Natural killer cell (primary cell): ENCODE measurements at regions not wholly inside any gene's neighbourhood (a gene's known extent, or its start where the extent isn't known, plus 50 kb on each side); places are given as distances from the start of the nearest gene placed in this dataset.

Experiments used
- ATAC-seq, 3 donors: fragments of 150-1000 bp in 2 of 3; fragments of 200-7000 bp in 1 of 3; cut with Tn5 transposase; 1 replicate in 1 of 3; 2 replicates in 2 of 3; pipeline ENCODE4 v1.10.0; 2021; ENCODE audit warnings: mild to moderate bottlenecking in 2 of 3, moderate library complexity in 2 of 3
- DNase-seq, 2 donors: peaks; one replicate each; pipeline versions ENCODE4 v3.0.0 to v3.0.0-alpha.2; 2013 to 2021; ENCODE audit warnings: mixed read lengths in 1 of 2
- H3K27ac ChIP-seq: one replicate; pipeline ENCODE4 v1.5.1; 2013; ENCODE audit warnings: mild to moderate bottlenecking, low read length
- H3K27me3 ChIP-seq: one replicate; pipeline ENCODE4 v1.6.1; 2013; ENCODE audit warnings: low read length; ENCODE audit not compliant: control insufficient read depth, insufficient read depth
- H3K36me3 ChIP-seq: one replicate; pipeline ENCODE4 v1.6.1; 2013; ENCODE audit warnings: low read length; ENCODE audit not compliant: control insufficient read depth, insufficient read depth
- H3K4me1 ChIP-seq: one replicate; pipeline ENCODE4 v1.6.1; 2013; ENCODE audit warnings: low read length; ENCODE audit not compliant: control insufficient read depth, insufficient read depth
- H3K4me3 ChIP-seq: one replicate; pipeline ENCODE4 v1.5.1; 2013; ENCODE audit warnings: low read length
- H3K9me3 ChIP-seq: one replicate; pipeline ENCODE4 v1.6.1; 2013; ENCODE audit warnings: low read length; ENCODE audit not compliant: control insufficient read depth, insufficient read depth
- H3K27ac Mint-ChIP-seq, 2 donors: one replicate each; pipeline ENCODE4 v1.8.0; 2022; ENCODE audit warnings: mild to moderate bottlenecking in 2 of 2, mixed read lengths in 2 of 2, moderate library complexity in 1 of 2
- H3K27me3 Mint-ChIP-seq, 2 donors: one replicate each; pipeline ENCODE4 v1.8.0; 2022; ENCODE audit warnings: low read depth in 2 of 2, mixed read lengths in 2 of 2
- H3K36me3 Mint-ChIP-seq: one replicate; pipeline ENCODE4 v1.8.0; 2022; ENCODE audit warnings: mixed read lengths
- H3K4me1 Mint-ChIP-seq, 2 donors: one replicate each; pipeline ENCODE4 v1.8.0; 2022; ENCODE audit warnings: mixed read lengths in 2 of 2
- H3K4me3 Mint-ChIP-seq: one replicate; pipeline ENCODE4 v1.8.0; 2022; ENCODE audit warnings: mild to moderate bottlenecking, moderate library complexity, mixed read lengths
- H3K9me3 Mint-ChIP-seq, 2 donors: one replicate each; pipeline ENCODE4 v1.8.0; 2022; ENCODE audit warnings: mixed read lengths in 2 of 2
- WGBS: methylation state at CpG from one replicate; pipeline ENCODE4 v1.1.7; 2013; ENCODE audit warnings: missing lambda C conversion rate; ENCODE audit not compliant: insufficient coverage; 5-methylcytosine and 5-hydroxymethylcytosine counted together
- intact Hi-C: fragments of 100-400 bp; cut with micrococcal nuclease; formaldehyde crosslinking; loops from one replicate; pipeline ENCODE4 v1.14.2; 2022
- TF ChIP-seq, protein P1 (sequence below): fragments of 200-600 bp; IDR thresholded peaks from one replicate; pipeline ENCODE4 v1.8.0; 2022; ENCODE audit warnings: antibody characterized with exemption

DNA sequence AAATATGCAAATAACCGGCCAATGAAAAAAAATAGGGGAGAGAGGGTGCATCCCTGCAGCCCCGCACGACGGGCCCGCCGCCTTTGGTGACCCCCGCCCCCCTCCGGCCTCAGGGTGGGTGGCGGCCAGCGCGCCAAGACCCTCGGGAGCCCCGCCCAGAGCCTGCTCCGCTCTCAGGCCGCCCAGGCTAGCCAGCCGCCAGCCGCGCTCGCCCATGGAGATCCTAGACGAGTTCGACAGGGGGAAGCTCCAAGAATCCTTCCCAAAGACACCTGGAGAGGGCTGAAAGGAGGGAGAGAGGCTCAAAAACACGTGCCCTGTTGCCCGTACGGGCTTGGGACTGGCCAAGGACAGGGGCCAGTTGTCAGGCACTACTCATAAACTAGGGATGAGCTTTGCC, 434.0 kb downstream of the NR2F2 start:
- Histone ChIP-seq H3K4me1 (no peaks in the 10 kb centered on the region), H3K9me3 (no peaks in the 10 kb centered on the region), H3K27me3 (no peaks in the 10 kb centered on the region), H3K27ac (no peak overlapping the region), H3K36me3 (no peaks in the 10 kb centered on the region), H3K4me3 (no peak overlapping the region)
- WGBS = 77% methylated on average over 24 of the region's 24 CpGs
- H3K4me3 Mint-ChIP-seq = no peak overlapping the region
- no peaks in the 10 kb centered on the region for H3K9me3 Mint-ChIP-seq
- DNase-seq = no peak
- no peak for ATAC-seq
- H3K36me3 Mint-ChIP-seq = no peaks in the 10 kb centered on the region
- H3K27ac Mint-ChIP-seq = no peak overlapping the region
- intact Hi-C loops = no loop called here
- TF ChIP-seq, protein P1, sequence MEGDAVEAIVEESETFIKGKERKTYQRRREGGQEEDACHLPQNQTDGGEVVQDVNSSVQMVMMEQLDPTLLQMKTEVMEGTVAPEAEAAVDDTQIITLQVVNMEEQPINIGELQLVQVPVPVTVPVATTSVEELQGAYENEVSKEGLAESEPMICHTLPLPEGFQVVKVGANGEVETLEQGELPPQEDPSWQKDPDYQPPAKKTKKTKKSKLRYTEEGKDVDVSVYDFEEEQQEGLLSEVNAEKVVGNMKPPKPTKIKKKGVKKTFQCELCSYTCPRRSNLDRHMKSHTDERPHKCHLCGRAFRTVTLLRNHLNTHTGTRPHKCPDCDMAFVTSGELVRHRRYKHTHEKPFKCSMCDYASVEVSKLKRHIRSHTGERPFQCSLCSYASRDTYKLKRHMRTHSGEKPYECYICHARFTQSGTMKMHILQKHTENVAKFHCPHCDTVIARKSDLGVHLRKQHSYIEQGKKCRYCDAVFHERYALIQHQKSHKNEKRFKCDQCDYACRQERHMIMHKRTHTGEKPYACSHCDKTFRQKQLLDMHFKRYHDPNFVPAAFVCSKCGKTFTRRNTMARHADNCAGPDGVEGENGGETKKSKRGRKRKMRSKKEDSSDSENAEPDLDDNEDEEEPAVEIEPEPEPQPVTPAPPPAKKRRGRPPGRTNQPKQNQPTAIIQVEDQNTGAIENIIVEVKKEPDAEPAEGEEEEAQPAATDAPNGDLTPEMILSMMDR = no peak
- no peaks in the 10 kb centered on the region for H3K4me1 Mint-ChIP-seq
- H3K27me3 Mint-ChIP-seq = no peaks in the 10 kb centered on the region

DNA sequence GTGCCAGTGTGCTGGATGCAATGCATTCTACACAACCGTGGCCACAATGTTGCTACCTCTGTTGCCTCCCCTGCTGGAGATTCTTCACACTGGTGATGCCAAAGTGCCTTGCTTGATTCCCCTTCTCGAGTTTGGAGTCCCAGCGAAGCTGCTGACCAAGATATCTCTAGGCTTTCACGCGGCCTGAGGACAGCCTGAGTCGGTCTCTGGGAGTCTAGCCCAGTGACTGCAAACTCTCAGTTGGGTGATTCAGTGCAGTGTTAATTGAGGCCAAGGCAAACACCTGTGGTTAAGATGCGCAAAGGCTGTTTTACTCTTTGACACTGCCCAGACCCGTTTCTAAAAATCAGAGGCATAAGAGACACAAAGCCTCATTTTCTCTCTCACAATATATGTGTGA, 434.4 kb downstream of the NR2F2 start:
- 86% methylated on average over 6 of the region's 8 CpGs for WGBS
- DNase-seq = no peak

DNA sequence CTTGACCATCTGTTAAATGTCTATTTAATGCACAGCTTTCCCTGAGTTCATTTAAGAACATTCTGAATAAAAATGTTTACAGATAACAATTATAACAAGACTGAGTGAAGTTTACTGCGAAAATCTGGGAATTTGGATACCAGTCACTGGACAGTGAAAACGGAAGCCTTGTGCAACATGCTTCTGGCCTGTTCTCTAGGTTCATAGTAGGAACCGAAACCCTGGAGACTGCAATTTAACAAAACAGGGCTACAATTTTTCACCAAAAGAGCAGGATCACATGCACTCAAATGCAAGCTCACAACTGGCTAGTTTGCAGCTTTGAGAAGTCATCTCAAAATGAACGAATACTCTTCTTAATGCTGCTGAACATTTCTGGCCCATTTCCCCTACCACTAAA, 435.9 kb downstream of the NR2F2 start:
- intact Hi-C loops = no loop called here
- H3K9me3 ChIP-seq = no peaks in the 10 kb centered on the region
- H3K36me3 Mint-ChIP-seq = no peaks in the 10 kb centered on the region

More for the DNA sequence above, 434.4 kb downstream of the NR2F2 start:
- Mint-ChIP-seq H3K4me3 (no peak overlapping the region), H3K9me3 (no peaks in the 10 kb centered on the region), H3K4me1 (no peaks in the 10 kb centered on the region), H3K36me3 (no peaks in the 10 kb centered on the region), H3K27me3 (no peaks in the 10 kb centered on the region), H3K27ac (no peak overlapping the region)
- TF ChIP-seq, protein P1 = no peak
- Histone ChIP-seq H3K4me1 (no peaks in the 10 kb centered on the region), H3K27me3 (no peaks in the 10 kb centered on the region), H3K27ac (no peak overlapping the region), H3K4me3 (no peak overlapping the region), H3K36me3 (no peaks in the 10 kb centered on the region), H3K9me3 (no peaks in the 10 kb centered on the region)
- intact Hi-C loops = no loop called here
- ATAC-seq = no peak

More for the DNA sequence above, 435.9 kb downstream of the NR2F2 start:
- no peak for ATAC-seq
- no peaks in the 10 kb centered on the region for H3K36me3 ChIP-seq
- TF ChIP-seq, protein P1 = no peak
- H3K9me3 Mint-ChIP-seq = peaks cover 0 to 2% of the 10 kb centered on the region in 2 donors
- no peaks in the 10 kb centered on the region for H3K4me1 Mint-ChIP-seq
- WGBS = 86% methylated on average over 4 of the region's 4 CpGs
- H3K27me3 ChIP-seq = no peaks in the 10 kb centered on the region
- no peak overlapping the region for H3K4me3 Mint-ChIP-seq
- H3K27me3 Mint-ChIP-seq = peaks cover 0 to 4% of the 10 kb centered on the region in 2 donors
- no peak overlapping the region for H3K27ac ChIP-seq
- no peak overlapping the region for H3K27ac Mint-ChIP-seq
- H3K4me1 ChIP-seq = no peaks in the 10 kb centered on the region
- H3K4me3 ChIP-seq = no peak overlapping the region
- no peak for DNase-seq
